HG03469 (cell line): ENCODE measurements at regions not wholly inside any gene's neighbourhood (a gene's known extent, or its start where the extent isn't known, plus 50 kb on each side); places are given as distances from the start of the nearest gene placed in this dataset.

Experiments
- ATAC-seq: cut with Tn5 transposase; IDR thresholded peaks from one replicate; pipeline ENCODE4 v1.9.1; 2021; ENCODE audit warnings: mild to moderate bottlenecking, moderate library complexity, moderate number of reproducible peaks; ENCODE audit not compliant: unreplicated experiment

- no peak for ATAC-seq
Observed at GRCh38 chr17:69761767-69762321, 313.2 kb upstream of the KCNJ16 start.

DNA sequence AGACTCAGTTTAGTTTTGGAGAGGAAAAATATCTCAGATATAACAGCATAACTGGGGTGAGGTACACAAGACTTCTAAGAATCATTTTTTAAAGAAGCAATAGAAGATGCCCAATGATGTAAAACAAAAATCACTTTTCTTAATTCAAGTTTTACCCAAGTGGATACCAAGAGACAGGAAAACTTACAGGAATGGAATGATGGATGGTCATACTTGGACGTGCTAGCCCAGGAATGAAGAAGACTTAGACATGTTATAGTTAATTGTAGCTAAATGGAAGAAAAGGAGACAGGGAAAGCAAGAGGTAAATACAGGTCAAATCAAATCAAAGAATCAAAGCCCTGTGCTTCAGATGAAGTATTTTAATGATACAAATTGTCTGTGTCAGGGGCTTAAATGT is 312.7 kb upstream of the KCNJ16 start:
- ATAC-seq, result no peak

GRCh38 chr17:69762766-69763165 is 312.3 kb upstream of the KCNJ16 start:
- ATAC-seq, result no peak

GRCh38 chr17:69763503-69763902 is 311.5 kb upstream of the KCNJ16 start:
- ATAC-seq, result no peak

DNA sequence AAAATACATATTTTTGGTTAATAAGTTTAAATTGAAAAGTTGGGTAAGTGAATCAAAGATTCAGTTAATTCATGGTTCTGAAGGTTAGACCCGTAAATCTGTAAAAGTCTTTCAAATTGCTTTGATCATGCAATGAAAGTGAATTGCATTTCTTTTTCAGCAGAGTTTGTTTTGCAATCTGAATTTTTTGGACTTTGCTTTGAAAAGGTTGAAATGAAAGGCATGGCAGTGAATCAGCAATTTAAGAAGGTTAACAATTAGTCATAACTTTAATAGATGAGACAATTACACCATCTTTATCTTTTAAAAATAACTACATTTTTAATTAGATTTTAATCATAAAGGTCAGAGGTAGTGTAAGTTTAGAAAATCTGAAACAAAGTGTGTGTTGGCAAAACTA is 310.9 kb upstream of the KCNJ16 start:
- no peak for ATAC-seq

DNA sequence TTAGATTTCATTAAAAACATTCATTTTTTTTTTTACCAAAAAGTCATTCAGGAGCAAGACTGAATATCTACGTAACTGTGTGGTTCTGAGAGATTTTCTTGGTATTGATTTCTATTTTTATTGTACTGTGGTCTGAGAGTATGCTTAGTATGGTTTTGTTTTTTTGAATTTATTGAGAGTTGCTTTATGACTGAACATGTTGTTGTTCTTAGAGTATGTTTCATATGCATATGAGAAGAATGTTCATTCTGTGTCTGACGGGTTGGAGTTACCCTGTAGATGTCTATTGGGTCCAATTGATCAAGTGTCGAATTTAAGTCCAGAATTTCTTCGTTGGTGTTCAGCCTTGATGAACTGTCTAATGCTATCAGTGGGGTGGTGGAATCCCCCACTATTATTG is 306.0 kb upstream of the KCNJ16 start:
- no peak for ATAC-seq

DNA sequence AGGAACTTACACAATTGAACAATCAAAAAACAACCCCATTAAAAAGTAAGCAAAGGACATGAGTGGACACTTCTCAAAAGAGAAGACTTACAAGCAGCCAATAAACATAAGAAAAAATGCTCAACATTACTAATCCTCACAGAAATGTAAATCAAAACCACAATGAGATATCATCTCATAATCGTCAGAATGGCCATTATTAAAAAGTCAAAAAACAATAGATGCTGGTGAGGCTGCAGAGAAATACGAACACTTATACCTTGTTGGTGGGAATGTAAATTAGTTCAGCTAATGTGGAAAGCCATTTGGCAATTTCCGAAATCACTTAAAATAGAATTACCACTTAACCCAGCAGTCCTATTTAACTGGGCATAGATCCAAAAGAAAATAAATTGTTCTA is 301.9 kb upstream of the KCNJ16 start:
- ATAC-seq, result no peak

GRCh38 chr17:69779378-69780214 is 295.4 kb upstream of the KCNJ16 start:
- no peak for ATAC-seq

DNA sequence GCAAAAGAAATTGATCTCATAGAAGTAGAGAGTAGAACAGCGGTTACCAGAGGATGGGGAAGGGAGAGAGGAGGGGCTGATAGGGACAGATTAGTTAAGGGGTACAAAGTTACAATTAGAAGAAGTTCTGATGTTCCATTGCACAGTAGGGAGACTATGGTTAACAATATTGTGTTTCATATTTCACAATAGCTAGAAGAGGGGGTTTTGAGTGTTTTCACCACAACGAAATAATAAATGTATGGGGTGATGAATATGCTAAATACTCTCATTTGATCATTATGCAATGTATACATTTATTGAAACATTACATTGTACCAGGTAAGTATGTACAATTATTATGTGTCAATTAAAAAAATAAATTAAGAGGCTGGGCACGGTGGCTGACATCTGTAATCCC is 291.2 kb upstream of the KCNJ16 start:
- ATAC-seq, result no peak

GRCh38 chr17:69788957-69789356 is 286.1 kb upstream of the KCNJ16 start:
- ATAC-seq, result no peak

GRCh38 chr17:69796078-69796477 is 278.9 kb upstream of the KCNJ16 start:
- no peak for ATAC-seq

DNA sequence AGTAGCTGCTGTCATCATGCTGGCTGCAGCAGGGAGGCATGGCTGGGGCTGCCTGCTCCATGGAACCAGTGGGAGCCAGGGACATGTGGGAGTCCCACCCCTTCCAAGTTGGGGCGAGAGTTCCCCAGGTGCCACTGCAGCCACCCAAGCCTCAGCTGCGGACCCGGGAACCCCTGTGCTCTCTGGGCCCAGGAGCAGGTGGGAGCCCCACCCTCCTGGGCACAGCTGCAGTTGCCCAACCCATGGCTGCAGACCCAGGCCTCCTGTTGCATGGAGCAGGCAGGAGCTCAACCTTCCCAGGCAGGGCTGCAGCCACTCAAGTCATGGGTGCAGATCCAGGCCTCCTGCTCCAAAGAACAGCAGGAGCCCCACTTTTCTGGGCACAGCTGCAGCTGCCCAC is 274.2 kb upstream of the KCNJ16 start:
- ATAC-seq, result no peak

- no peak for ATAC-seq
Observed at GRCh38 chr17:69801368-69801767, 273.7 kb upstream of the KCNJ16 start.

- ATAC-seq, result no peak
Observed at GRCh38 chr17:69802045-69802740, 272.8 kb upstream of the KCNJ16 start.

DNA sequence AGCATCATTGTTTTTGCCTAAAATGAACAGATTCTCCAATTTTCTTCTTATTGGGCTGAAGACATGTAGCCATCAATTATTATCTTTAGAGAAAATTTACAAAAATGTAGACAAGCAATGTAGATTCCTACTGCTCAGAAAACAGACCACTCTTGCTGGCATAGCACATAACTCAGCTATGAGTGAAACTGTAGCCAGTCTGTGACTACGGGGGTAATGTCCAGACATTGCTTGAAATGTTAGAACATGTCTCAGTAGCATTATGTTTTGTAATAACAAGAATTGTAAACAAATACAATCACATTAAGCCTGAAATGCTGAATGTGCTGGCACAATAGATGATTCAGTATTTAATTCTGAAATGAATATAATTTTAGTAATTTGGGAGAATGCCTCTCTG is 265.7 kb upstream of the KCNJ16 start:
- ATAC-seq, result no peak

GRCh38 chr17:69810326-69810965 is 264.6 kb upstream of the KCNJ16 start:
- no peak for ATAC-seq

DNA sequence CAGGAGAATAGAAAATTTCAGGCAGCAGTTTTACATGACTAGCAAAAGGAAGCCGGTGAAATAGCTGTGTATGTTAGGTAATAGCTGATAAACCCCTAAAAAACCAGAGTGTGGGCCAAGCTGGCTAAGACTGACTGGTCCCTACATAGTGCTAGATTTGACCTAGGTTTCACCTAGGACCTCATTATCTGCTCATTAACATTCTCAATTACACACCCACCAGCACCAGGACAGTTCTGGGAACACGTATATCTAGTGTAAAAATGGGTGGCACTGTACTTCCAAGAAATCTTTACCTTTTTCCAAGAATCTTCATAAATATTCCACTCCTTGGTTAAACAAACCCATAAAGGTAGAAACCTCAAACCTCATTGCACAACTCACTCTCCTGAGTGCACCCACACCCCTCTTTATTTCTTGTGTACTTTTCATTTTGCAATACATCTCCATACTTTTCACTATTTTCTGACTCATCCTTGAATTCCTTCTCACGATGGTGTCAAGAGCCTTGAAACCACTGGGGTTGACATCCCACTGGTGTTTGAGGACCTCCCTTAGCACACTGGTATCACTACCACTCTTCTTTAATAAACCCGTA is 262.7 kb upstream of the KCNJ16 start:
- ATAC-seq, result no peak

- no peak for ATAC-seq
Observed at GRCh38 chr17:69814031-69814430, 261.0 kb upstream of the KCNJ16 start.

GRCh38 chr17:69815406-69815805 is 259.6 kb upstream of the KCNJ16 start:
- no peak for ATAC-seq

GRCh38 chr17:69818467-69818866 is 256.6 kb upstream of the KCNJ16 start:
- no peak for ATAC-seq
